Endothelial cell of umbilical vein (primary cell): ENCODE measurements at regions not wholly inside any gene's neighbourhood (a gene's known extent, or its start where the extent isn't known, plus 50 kb on each side); places are given as distances from the start of the nearest gene placed in this dataset.

Experiments
- BruUV-seq: library from RNA; stranded (reverse); fragments of 400-500 nt; replicated peaks from 2 replicates; lab custom pipeline; 2021; lab: Mats Ljungman, UMichigan
- CTCF ChIA-PET: fragments of 300-600, 350-600 bp; sonication (Branson Sonifier 250); formaldehyde crosslinking; loops from one replicate; lab custom pipeline; 2021; ENCODE audit warnings: antibody characterized with exemption, inconsistent platforms; lab: Charles Lee
- POLR2A ChIA-PET: fragments of 300-600, 350-600 bp; sonication (Branson Sonifier 250); formaldehyde crosslinking; loops from one replicate; lab custom pipeline; 2021; ENCODE audit warnings: antibody characterized with exemption, inconsistent platforms; lab: Charles Lee
- DNase-seq: peaks from one replicate; pipeline ENCODE4 v3.0.0-alpha.2; 2011; ENCODE audit warnings: low read depth, low spot score
- FAIRE-seq: peaks from 2 replicates; lab custom pipeline; 2011; peaks lifted over from hg19 to GRCh38; lab: Jason Lieb, UNC
- H2AFZ ChIP-seq: 2 replicates; pipeline ENCODE4 v1.6.0; 2012; ENCODE audit warnings: low read depth, low read length, control low read depth, inconsistent platforms
- H3K27ac ChIP-seq: 2 replicates; pipeline ENCODE4 v1.5.1; 2011; ENCODE audit warnings: low read depth, mild to moderate bottlenecking, control low read depth, low read length, moderate library complexity; ENCODE audit not compliant: insufficient read depth
- H3K27me3 ChIP-seq, 2 experiments: 2 replicates each; pipeline versions ENCODE4 v1.6.0 to v1.6.1; 2011; ENCODE audit warnings: low read length in 2 of 2, mixed read lengths in 1 of 2; ENCODE audit not compliant: control insufficient read depth in 2 of 2, insufficient read depth in 2 of 2
- H3K36me3 ChIP-seq, 2 experiments: 2 replicates in 1 of 2; 3 replicates in 1 of 2; pipeline ENCODE4 v1.5.1; 2011; ENCODE audit warnings: low read length in 2 of 2, mild to moderate bottlenecking in 1 of 2, moderate library complexity in 1 of 2; ENCODE audit not compliant: control insufficient read depth in 2 of 2, insufficient read depth in 2 of 2; ENCODE audit errors: extremely low read depth in 1 of 2
- H3K4me1 ChIP-seq: 3 replicates; pipeline ENCODE4 v1.5.1; 2011; ENCODE audit warnings: mild to moderate bottlenecking, low read length; ENCODE audit not compliant: control insufficient read depth, insufficient read depth; ENCODE audit errors: extremely low read depth
- H3K4me2 ChIP-seq: 2 replicates; pipeline ENCODE4 v1.6.1; 2011; ENCODE audit warnings: low read length, control low read depth, mixed read lengths; ENCODE audit not compliant: insufficient read depth
- H3K4me3 ChIP-seq, 3 experiments: fragments of 200-600 bp in 1 of 3; sonication (generic), shearing (Covaris generic) in 1 of 3; replicated peaks in 1 of 3; 2 replicates each; pipeline ENCODE4 v1.5.1; 2011 to 2016; ENCODE audit warnings: control low read depth in 3 of 3, low read length in 3 of 3, mild to moderate bottlenecking in 2 of 3, inconsistent platforms in 1 of 3, low read depth in 1 of 3, moderate library complexity in 1 of 3; ENCODE audit not compliant: insufficient read depth in 1 of 3
- H3K79me2 ChIP-seq: 2 replicates; pipeline ENCODE4 v1.6.0; 2012; ENCODE audit warnings: low read length, inconsistent platforms; ENCODE audit not compliant: control insufficient read depth, insufficient read depth
- H3K9ac ChIP-seq: replicated peaks from 2 replicates; pipeline ENCODE3; 2011; ENCODE audit warnings: low read length, control low read depth; ENCODE audit not compliant: insufficient read depth; ENCODE audit errors: extremely low read depth
- H3K9me1 ChIP-seq: replicated peaks from 3 replicates; pipeline ENCODE4 v1.6.0; 2011; ENCODE audit warnings: mild to moderate bottlenecking, low read length; ENCODE audit not compliant: control insufficient read depth, insufficient read depth; ENCODE audit errors: extremely low read depth
- H3K9me3 ChIP-seq: replicated peaks from 2 replicates; pipeline ENCODE4 v1.5.1; 2012; ENCODE audit warnings: low read length, inconsistent platforms; ENCODE audit not compliant: control insufficient read depth, insufficient read depth
- H4K20me1 ChIP-seq: replicated peaks from 2 replicates; pipeline ENCODE3; 2011; ENCODE audit warnings: mild to moderate bottlenecking, low read length; ENCODE audit not compliant: control insufficient read depth, insufficient read depth; ENCODE audit errors: extremely low read depth
- CTCF ChIP-seq, 2 donors: IDR thresholded peaks; 1 replicate in 1 of 2; 2 replicates in 1 of 2; pipeline ENCODE4 v1.5.1; 2011; ENCODE audit warnings: low read length in 2 of 2, mild to moderate bottlenecking in 2 of 2, moderate library complexity in 2 of 2, control low read depth in 1 of 2, inconsistent platforms in 1 of 2, low read depth in 1 of 2; ENCODE audit not compliant: insufficient read depth in 1 of 2; ENCODE audit errors: extremely low read depth in 1 of 2
- EZH2 ChIP-seq: IDR thresholded peaks from 2 replicates; pipeline ENCODE4 v1.6.1; 2012; ENCODE audit warnings: borderline replicate concordance, low read depth, mild to moderate bottlenecking, moderate library complexity, low read length, inconsistent platforms; ENCODE audit not compliant: severe bottlenecking
- FOS ChIP-seq: IDR thresholded peaks from 2 replicates; pipeline ENCODE4 v1.6.1; 2011; ENCODE audit warnings: mild to moderate bottlenecking, low read length, moderate library complexity, borderline replicate concordance; ENCODE audit not compliant: insufficient read depth
- GATA2 ChIP-seq: IDR thresholded peaks from 2 replicates; pipeline ENCODE4 v1.7.0; 2011; ENCODE audit warnings: low read depth, mild to moderate bottlenecking, moderate library complexity, mixed read lengths, low read length; ENCODE audit not compliant: insufficient read length, insufficient read depth
- JUN ChIP-seq: IDR thresholded peaks from 2 replicates; pipeline ENCODE4 v1.6.1; 2011; ENCODE audit warnings: borderline replicate concordance, low read depth; ENCODE audit not compliant: insufficient read length, insufficient read depth
- MAX ChIP-seq: IDR thresholded peaks from 2 replicates; pipeline ENCODE4 v1.6.1; 2011; ENCODE audit not compliant: insufficient read depth, insufficient read length
- MYC ChIP-seq: IDR thresholded peaks from one replicate; pipeline ENCODE4 v1.6.1; 2011; ENCODE audit warnings: mild to moderate bottlenecking, low read depth, low read length
- POLR2A ChIP-seq: IDR thresholded peaks from 2 replicates; pipeline ENCODE4 v1.6.1; 2012; ENCODE audit warnings: low read depth, mild to moderate bottlenecking, control low read depth, low read length
- POLR2AphosphoS5 ChIP-seq: IDR thresholded peaks from 2 replicates; pipeline ENCODE4 v1.6.1; 2012; ENCODE audit warnings: low read depth, mild to moderate bottlenecking, control low read depth, low read length, moderate library complexity; ENCODE audit not compliant: insufficient read depth
- dilution Hi-C: fragments of 300-500 bp; cut with MboI; formaldehyde crosslinking; loops from one replicate; pipeline ENCODE4 v1.15.0; 2019; ENCODE audit warnings: low sequenced_read_pairs; ENCODE audit not compliant: extremely low pct_ligation_motif_present
- intact Hi-C: fragments of 100-400 bp; cut with micrococcal nuclease; formaldehyde crosslinking; loops from one replicate; pipeline ENCODE4 v1.10.0; 2022

GRCh38 chr7:45980181-45980905 lies 59.3 kb upstream of the IGFBP3 start:
- H2AFZ ChIP-seq, result no peak overlapping the region
- H3K4me1 ChIP-seq, result peaks cover 12% of the 10 kb centered on the region
- BruUV-seq, result no TSS peak
- TF ChIP-seq POLR2A (no peak), GATA2 (no peak), MYC (no peak), POLR2AphosphoS5 (no peak), JUN (no peak), FOS (no peak), EZH2 (no peak), MAX (no peak), CTCF (IDR thresholded peaks at IDR 0.05; ENCODE audit: extremely low read depth in 1 of 2, insufficient read depth in 1 of 2, low read depth in 1 of 2, low read length in 2 of 2) (no peak)
- no peaks in the 10 kb centered on the region for H3K36me3 ChIP-seq
- dilution Hi-C loops (no loop called here), intact Hi-C loops (no loop called here)
- H3K9me3 ChIP-seq, result no peaks in the 10 kb centered on the region
- no peak overlapping the region for H3K27ac ChIP-seq
- FAIRE-seq (no peak), DNase-seq (no peak)
- ChIA-PET CTCF (no interaction called here), POLR2A (no interaction called here)
- no peak overlapping the region for H3K4me2 ChIP-seq
- no peak overlapping the region for H3K9ac ChIP-seq
- no peaks in the 10 kb centered on the region for H3K9me1 ChIP-seq
- no peaks in the 10 kb centered on the region for H4K20me1 ChIP-seq
- H3K79me2 ChIP-seq, result no peaks in the 10 kb centered on the region
- no peak overlapping the region for H3K4me3 ChIP-seq
- H3K27me3 ChIP-seq, result no peaks in the 10 kb centered on the region
